HG03135 (cell line): ENCODE measurements at regions not wholly inside any gene's neighbourhood (a gene's known extent, or its start where the extent isn't known, plus 50 kb on each side); places are given as distances from the start of the nearest gene placed in this dataset.

Experiments
- ATAC-seq: cut with Tn5 transposase; IDR thresholded peaks from one replicate; pipeline ENCODE4 v1.9.1; 2021; ENCODE audit warnings: mild to moderate bottlenecking, moderate library complexity; ENCODE audit not compliant: unreplicated experiment

- ATAC-seq = no peak
Measured at GRCh38 chr15:93185796-93186195, 96.8 kb upstream of the RGMA start.

- ATAC-seq = no peak
Measured at GRCh38 chr15:93182703-93183205, 93.7 kb upstream of the RGMA start.

GRCh38 chr15:93180656-93181055 lies 91.6 kb upstream of the RGMA start:
- ATAC-seq = no peak

- ATAC-seq = no peak
Measured at GRCh38 chr15:93180128-93180527, 91.1 kb upstream of the RGMA start.

GRCh38 chr15:93179700-93180102 lies 90.7 kb upstream of the RGMA start:
- ATAC-seq = no peak

- no peak for ATAC-seq
Measured at GRCh38 chr15:93179072-93179471, 90.1 kb upstream of the RGMA start.

- ATAC-seq = no peak
Measured at GRCh38 chr15:93178371-93178770, 89.4 kb upstream of the RGMA start.

- no peak for ATAC-seq
Measured at GRCh38 chr15:93176065-93176464, 87.1 kb upstream of the RGMA start.

- ATAC-seq = no peak
Measured at GRCh38 chr15:93174836-93175235, 85.8 kb upstream of the RGMA start.

- ATAC-seq = no peak
Measured at GRCh38 chr15:93173369-93173768, 84.4 kb upstream of the RGMA start.

GRCh38 chr15:93171476-93171875 lies 82.5 kb upstream of the RGMA start:
- no peak for ATAC-seq

- no peak for ATAC-seq
Measured at GRCh38 chr15:93170329-93170728, 81.3 kb upstream of the RGMA start.

- no peak for ATAC-seq
Measured at GRCh38 chr15:93168910-93169309, 79.9 kb upstream of the RGMA start.

- no peak for ATAC-seq
Measured at GRCh38 chr15:93167291-93167690, 78.3 kb upstream of the RGMA start.

GRCh38 chr15:93166675-93167074 lies 77.7 kb upstream of the RGMA start:
- no peak for ATAC-seq

GRCh38 chr15:93165734-93166470 lies 76.9 kb upstream of the RGMA start:
- no peak for ATAC-seq

- ATAC-seq = no peak
Measured at GRCh38 chr15:93164409-93164808, 75.4 kb upstream of the RGMA start.

- ATAC-seq = no peak
Measured at GRCh38 chr15:93162560-93162959, 73.5 kb upstream of the RGMA start.

GRCh38 chr15:93159930-93160329 lies 70.9 kb upstream of the RGMA start:
- no peak for ATAC-seq

- no peak for ATAC-seq
Measured at GRCh38 chr15:93158097-93158900, 69.3 kb upstream of the RGMA start.

- ATAC-seq = no peak
Measured at GRCh38 chr15:93154666-93155065, 65.7 kb upstream of the RGMA start.

- ATAC-seq = no peak
Measured at GRCh38 chr15:93152951-93153350, 63.9 kb upstream of the RGMA start.
